Fibroblast of skin of back (primary cell): ENCODE measurements at regions not wholly inside any gene's neighbourhood (a gene's known extent, or its start where the extent isn't known, plus 50 kb on each side); places are given as distances from the start of the nearest gene placed in this dataset.
"Not testable (repeated sequence)": the region's sequence is repeated elsewhere in the genome, so short reads cannot be mapped to it uniquely, and the experiment has no call there.

ENCODE experiments used
- DNase-seq: peaks from one replicate; pipeline ENCODE4 v3.0.0-alpha.2; 2013

- no peak for DNase-seq
Observed at GRCh38 chr9:113705306-113705927, 170.7 kb upstream of the ZNF618 start.

DNA sequence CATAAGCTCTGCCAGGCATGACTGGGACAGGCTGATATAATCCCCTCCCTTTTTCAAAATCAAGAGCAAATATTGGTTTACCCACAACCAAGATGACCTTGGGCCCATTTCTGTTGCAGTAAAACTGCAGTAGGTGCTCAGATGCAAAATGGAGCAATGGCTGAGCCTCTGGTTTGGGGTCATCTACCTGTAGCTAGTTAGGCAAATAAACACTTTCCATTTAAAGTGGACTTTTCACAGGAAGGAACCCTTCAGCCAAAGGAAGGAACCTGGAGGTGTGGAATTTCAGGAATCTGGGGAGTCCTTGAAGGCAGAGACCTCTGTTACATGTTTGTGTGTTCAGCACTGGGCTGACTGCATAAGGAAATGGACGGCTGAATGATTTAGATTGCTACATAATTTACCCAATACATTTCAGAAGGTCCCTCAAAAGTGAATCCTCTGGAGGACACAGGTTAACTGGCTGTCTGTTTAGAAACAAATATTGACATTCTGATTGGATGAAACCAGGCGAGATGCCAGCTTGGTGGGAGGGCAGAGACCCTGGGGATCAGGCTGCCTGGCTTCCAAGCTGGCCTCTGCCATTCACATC, 170.1 kb upstream of the ZNF618 start:
- DNase-seq = no peak

- no peak for DNase-seq
Observed at GRCh38 chr9:113707953-113708695, 168.0 kb upstream of the ZNF618 start.

DNA sequence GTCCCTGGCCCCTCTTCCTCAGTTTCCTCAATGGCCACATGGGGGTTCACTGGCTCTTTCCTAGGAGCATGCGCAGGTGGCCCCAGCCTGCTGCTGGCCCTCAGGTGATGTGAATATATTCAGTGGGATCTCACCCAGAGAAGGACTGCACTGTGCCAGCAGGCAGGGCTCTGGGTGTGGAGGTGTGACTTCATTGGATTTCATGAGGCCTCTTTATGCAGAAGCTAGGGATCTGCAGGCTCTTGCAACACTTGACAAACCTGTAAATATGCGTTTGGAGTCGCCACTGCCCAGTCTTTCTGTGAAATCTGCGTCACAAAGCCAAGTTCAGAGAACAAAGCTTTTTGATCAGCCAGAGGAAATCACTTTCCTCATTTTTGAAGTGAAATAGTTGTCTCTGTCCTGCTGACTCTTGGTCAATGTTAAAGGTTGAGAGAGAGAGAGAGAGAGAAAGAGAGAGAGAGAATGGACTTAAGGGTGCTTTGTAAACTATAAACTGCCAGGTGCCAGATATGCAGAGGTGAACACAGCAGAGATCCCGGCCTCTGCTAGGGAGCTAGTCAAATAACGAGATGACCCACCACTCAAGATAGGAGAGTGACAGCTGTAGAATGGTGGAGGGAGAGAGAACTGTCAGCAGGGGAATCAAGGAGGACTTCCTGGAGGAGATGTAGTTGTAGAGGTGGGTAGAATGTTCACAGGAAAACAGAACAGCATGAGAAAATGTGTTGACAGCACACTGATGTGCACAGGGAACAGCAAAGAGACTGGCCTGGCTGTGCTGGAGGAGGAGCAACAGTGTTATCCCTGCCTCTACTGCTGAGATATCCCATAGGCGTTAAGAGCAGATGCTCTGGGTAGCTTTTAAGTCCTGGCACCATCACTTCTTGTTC, 167.0 kb upstream of the ZNF618 start:
- no peak for DNase-seq

DNA sequence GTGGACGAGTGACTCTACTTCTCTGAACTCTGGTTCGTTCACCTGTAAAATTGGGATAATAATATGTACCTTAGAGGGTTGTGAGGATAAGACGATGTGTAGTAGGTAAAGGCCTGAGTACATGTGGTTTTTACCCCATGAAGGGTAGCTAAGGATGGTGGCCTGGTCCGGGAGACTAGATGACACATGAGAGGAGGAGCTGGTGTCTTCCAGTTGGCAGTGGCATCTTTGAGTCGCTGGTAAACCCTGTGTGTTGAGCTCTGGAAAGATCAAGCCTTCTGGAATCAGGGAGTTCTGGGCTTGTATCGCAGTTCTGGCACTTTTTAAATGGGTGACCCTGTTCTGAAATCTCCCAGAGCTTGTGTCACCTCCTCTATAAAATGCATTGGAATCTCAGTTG, 166.4 kb upstream of the ZNF618 start:
- DNase-seq = no peak

GRCh38 chr9:113711251-113711650, 164.9 kb upstream of the ZNF618 start:
- no peak for DNase-seq

DNA sequence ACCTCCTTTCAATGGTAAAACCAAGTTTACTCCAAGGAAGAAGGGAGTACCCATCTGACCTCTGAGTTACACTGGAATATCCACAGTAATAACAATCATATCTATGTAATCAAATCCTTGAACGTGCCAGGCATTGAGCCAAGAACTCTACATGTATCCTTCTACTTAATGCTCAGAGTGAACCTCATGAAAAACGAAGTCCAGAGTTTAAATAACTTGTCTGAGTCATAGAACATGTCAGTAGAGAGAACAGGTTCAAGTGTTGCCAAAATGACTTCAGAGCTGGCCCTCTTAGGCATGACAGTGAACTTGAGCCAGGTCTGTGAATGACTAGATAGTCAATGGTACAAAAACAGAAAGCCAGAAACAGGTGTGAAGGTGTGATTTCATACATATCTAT, 164.1 kb upstream of the ZNF618 start:
- peak; percentile 64 for DNase-seq

- peak; percentile 69 for DNase-seq
Observed at GRCh38 chr9:113715086-113715485, 161.0 kb upstream of the ZNF618 start.

DNA sequence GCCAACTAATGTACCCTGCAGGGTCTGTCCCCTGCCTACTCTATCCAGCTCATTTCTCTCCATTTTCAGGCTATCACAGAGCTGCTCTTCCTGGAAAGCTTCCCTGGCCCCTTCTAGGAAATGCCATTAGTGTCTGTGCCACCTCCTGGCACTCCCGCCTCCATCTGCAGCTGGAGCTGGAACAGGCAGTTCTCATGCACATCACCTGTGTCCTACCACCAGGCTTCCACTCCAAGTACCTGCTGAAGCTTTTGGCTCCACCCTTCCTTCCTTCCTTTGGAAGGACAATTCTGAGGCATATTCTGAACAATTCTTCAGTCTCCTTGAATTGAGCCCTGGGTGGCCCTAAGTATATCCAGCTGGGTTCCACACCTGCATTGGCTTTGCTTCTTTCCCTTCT, 156.2 kb upstream of the ZNF618 start:
- DNase-seq = no peak

GRCh38 chr9:113720495-113720894, 155.6 kb upstream of the ZNF618 start:
- no peak for DNase-seq

GRCh38 chr9:113721856-113722255, 154.3 kb upstream of the ZNF618 start:
- no peak for DNase-seq

- DNase-seq = no peak
Observed at GRCh38 chr9:113724202-113724601, 151.9 kb upstream of the ZNF618 start.

- no peak for DNase-seq
Observed at GRCh38 chr9:113728989-113729388, 147.1 kb upstream of the ZNF618 start.

DNA sequence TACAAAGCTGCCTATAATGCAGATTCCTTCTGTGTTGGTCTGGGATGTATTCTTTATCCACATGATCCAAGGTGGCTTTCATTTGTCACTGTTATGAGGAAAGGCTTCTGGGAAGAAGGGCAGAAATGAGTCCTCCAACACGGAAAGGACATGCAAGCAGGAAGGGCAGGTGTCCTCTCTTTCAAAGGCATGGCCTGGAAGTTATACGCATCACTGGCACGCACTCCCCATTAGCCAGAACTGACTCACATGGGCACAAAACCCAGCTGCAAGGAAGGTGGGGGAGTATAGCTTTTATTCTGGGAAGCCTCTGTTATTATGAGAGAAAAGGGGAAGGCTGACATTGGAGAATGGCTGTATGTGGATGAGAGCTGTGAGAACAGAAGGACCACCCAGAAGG, 141.3 kb upstream of the ZNF618 start:
- no peak for DNase-seq

DNA sequence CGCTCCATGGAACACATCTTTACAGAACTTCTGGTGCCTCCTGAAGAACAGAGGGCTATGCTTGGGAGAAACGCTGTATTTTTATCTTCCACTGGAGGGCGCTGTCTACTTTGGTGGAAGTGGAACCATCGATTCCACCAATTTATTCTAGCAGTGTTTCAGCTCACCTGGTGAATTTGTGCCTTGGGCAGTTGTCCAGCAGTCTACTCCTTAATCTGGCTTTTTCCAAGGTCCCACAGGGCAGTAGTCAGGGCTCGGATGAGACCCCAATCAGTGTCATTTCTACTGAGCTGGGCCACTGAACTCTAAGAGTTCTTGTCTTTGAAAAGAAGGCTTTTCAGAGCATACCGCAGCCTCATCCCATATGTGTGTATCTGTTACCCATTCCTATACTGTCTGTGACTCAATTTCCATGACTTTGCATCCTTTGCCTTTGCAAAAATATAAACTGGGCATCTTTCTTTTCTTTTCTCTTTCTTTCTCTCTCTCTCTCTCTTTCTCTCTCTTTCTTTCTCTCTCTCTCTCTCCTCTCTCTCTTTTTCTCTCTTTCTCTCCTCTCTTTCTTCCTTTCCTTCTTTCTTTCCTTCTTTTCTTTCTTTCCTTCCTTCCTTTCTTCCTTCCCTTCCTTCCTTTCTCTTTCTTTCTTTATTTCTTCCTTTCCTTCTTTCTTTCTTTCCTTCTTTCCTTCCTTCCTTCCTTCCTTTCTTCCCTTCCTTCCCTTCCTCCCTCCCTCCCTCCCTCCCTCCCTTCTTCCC, 138.4 kb upstream of the ZNF618 start:
- peak; percentile 54 for DNase-seq

DNA sequence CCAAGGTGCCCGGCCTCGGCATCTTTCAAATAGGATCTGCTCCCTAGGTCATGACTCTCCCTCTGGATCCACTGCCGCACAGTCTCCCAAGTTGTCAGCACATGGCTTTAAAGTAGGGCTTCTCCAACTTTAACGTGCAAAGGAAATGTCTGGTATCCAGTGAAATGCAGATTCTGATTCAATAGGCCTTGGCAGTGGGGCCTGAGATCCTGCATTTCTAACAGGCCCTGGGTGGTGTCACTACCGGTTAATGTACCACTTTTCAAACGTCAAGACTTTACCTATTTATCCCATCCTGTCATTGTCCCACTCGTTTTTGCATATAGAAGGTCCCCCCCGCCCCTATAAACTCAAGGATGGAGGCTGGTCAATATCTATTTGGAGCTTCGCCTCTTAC, 137.6 kb upstream of the ZNF618 start:
- DNase-seq = no peak

DNA sequence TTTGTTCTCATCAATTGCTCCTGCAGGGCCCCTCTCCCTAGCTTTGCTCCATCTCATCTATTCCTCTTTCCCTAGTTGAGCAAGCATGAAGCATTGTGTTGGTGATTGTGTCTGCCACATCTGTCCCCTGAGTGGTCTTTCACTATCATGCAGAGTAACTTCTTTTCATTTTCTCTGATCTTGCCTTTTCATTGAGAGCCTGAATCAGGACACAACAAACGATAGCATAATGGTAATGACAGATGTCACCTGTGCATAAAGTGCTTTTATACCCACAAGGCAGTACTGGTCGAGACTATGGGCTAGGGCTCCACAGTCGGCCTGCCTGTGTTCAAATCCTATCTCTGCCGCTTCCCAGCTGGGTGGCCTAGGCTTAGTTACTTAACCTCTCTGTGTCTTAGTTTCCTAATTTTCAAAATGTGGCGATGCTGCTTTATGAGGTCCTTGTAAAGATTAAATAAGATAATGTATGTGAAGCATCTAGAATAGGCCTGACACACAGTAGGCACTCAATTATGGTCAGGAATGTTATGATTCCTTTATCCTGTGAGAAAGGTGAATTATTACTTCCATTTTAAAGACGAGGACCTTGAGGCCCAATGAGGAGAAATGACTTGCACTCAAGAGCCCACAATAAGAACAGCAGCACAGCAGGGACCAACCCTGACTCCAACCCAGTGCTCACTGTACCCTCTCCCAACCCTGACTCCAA, 137.1 kb upstream of the ZNF618 start:
- DNase-seq = no peak

DNA sequence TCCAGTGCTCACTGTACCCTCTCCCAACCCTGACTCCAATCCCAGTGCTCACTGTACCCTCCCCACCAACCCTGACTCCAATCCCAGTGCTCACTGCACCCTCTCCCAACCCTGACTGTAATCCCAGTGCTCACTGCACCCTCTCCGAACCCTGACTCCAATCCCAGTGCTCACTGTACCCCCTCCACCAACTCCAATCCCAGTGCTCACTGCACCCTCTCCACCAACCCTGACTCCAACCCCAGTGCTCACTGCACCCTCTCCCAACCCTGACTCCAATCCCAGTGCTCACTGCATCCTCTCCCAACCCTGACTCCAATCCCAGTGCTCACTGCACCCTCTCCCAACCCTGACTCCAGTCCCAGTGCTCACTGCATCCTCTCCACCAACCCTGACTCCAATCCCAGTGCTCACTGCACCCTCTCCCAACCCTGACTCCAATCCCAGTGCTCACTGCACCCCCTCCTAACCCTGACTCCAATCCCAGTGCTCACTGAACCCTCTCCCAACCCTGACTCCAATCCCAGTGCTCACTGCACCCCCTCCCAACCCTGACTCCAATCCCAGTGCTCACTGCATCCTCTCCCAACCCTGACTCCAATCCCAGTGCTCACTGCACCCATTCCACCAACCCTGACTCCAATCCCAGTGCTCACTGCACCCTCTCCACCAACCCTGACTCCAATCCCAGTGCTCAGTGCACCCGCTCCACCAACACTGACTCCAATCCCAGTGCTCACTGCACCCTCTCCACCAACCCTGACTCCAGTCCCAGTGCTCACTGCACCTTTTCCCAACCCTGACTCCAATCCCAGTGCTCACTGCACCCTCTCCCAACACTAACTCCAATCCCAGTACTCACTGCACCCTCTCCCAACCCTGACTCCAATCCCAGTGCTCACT, 136.3 kb upstream of the ZNF618 start:
- DNase-seq = not testable (repeated sequence)

DNA sequence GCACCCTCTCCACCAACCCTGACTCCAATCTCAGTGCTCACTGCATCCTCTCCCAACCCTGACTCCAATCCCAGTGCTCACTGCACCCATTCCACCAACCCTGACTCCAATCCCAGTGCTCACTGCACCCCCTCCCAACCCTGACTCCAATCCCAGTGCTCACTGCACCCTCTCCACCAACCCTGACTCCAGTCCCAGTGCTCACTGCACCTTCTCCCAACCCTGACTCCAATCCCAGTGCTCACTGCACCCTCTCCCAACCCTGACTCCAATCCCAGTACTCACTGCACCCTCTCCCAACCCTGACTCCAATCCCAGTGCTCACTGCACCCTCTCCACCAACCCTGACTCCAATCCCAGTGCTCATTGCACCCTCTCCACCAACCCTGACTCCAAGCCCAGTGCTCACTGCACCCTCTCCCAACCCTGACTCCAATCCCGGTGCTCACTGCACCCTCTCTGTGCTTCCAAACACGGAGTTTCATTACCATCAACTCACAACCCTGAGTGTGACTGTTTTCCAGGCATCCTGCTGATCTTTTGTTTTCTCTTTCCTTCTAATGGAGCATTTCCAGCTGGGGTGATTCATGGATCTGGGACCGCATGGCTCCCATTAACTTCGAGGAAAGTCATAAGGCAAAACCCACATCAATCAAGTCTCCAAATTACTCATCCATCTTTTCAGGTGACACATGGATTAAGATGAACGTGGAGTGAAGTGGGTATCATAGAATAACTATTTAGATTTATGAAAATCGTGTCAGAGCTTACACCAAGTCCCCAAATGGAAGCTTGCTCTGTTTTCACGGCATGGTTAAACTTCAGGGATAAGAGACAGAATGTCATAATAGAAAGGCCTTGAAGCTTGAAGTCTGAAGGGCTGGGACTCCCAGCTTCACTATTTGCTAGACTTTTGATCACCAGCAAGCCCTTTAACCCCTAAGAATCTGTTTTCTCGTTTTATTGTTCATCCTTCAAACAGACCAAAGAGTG, 135.3 kb upstream of the ZNF618 start:
- DNase-seq = peak; percentile 92
